ENCODE measurements at regions not wholly inside any gene's neighbourhood (a gene's known extent, or its start where the extent isn't known, plus 50 kb on each side); places are given as distances from the start of the nearest gene placed in this dataset.

DNA sequence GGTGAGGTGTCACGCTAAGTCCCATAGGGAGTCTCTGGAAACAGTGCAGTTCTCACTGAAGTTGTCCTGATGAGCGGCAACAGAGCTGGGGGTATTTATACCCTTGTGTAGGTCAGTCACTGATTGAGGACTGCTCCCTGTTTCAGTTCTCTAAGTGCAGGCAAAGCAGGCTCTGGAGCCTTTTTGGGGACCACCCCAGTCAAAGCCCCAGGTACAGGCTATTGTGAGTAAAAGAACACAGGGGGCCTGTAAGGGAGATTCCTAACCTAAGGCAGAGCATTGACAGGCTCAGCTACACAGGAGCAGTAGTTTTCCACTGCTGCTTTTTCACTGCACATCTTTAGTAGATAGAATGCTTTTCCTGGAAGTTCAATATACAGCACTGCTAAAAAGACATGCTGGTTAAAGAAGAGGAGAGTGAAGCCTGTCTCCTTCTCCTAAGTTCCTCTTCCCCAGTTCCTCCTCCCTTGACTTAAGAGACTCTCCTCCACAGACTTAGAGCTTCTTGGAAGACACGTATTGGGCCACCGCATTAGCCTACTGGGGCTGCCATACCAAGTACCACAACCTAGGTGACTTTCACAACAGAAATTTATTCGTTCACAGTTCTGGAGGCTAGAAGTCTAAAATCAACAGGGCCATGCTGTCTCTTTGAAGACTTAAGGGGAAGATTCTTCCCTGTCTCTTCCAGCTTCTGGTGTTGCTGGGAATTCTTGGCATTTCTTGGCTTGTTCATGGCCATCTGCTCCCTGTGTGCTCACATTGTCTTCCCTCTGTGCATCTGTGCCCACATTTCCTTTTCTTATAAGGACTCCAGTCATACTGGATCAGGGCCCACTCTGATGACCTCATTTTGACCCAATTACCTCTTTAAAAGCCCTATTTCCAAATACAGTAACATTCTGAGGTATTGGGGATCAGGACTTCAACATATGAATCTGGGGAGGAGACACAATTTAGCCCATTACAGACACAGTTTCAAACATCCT, 221.0 kb downstream of the ESM1 start:
- DNase-seq (no peak), ATAC-seq (ENCODE audit: low read depth in 2 of 2) (no peak)
- H3K4me1 Mint-ChIP-seq: peaks cover 49 to 65% (median 64%) of the 10 kb centered on the region in 3 donors
- peak overlapping the region in 2 of 6 donors; percentile 56 to 66 for H3K27ac Mint-ChIP-seq
- H3K27me3 Mint-ChIP-seq: no peaks in the 10 kb centered on the region
- no peaks in the 10 kb centered on the region for H3K36me3 Mint-ChIP-seq
- H3K4me3 Mint-ChIP-seq: peak overlapping the region in 1 of 8 donors; percentile 21
- H3K9me3 Mint-ChIP-seq: peaks cover 0 to 2% (median 0%) of the 10 kb centered on the region in 7 donors

DNA sequence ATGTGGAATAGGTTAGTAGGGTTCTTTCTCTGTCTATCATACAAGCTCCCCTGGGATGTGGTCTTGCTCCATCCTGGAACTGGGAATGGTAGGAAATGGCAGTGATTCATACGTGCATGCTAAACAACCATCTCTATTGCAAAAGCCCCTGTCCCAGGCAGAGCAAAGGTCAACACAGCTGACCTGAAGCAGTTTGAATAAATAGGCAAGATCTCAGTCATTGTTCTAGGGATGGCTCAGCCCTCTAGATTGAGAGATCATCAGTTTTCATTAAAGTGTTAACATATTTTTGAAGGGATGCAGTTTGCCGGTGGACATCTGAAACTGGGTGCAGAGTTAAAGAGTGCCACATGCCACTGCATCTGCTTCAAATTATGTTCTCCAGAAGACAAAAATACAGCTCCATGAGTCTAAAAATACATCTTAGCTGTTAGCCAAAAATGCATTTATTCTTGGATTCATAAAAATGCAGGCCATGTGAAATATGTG, 224.1 kb downstream of the ESM1 start:
- DNase-seq: no peak
- no peak overlapping the region for H3K4me3 Mint-ChIP-seq
- no peaks in the 10 kb centered on the region for H3K36me3 Mint-ChIP-seq
- no peaks in the 10 kb centered on the region for H3K27me3 Mint-ChIP-seq
- no peak for ATAC-seq (ENCODE audit: low read depth in 2 of 2)
- no peak overlapping the region for H3K27ac Mint-ChIP-seq
- no peaks in the 10 kb centered on the region for H3K9me3 Mint-ChIP-seq
- H3K4me1 Mint-ChIP-seq: peaks cover 46 to 60% (median 54%) of the 10 kb centered on the region in 3 donors

DNA sequence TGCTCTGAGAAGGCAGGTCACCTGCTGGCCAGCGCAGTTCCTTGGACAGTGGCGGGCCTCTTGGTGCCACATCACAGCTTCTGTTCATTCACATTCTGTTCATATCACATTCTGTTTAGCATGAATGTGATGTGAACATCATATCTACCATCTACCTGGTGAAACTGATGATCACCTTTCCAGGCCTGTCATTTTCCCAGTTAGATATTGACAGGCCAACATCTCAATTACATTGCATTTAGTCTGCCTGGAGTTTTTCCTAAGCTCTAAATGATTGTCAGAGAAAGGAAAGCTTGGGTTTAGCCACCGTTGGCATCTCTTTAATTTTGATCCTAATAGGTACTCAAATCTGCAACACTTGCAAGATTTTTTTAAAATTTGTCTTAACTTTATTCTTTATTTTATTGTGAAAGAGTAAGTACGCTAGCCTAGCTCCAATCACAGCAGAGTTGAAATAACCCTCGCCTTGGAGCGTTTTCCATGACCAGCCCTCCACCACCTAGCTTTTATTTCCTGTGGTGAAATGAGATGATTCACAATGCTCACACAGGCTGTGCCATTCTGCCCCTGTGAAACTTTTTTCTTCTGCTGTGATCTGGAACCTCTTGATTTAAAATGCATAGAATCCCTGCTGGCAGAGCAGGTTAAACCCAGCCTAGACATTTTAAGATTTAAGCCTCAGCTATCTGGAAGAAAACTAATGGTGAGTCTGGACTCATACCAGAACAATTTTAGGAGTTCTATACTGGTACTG, 225.0 kb downstream of the ESM1 start:
- no peaks in the 10 kb centered on the region for H3K27me3 Mint-ChIP-seq
- peak overlapping the region in 1 of 8 donors; percentile 66 for H3K4me3 Mint-ChIP-seq
- peak overlapping the region in 1 of 6 donors; percentile 61 for H3K27ac Mint-ChIP-seq
- ATAC-seq (ENCODE audit: low read depth in 2 of 2) (no peak), DNase-seq (no peak)
- H3K4me1 Mint-ChIP-seq: peaks cover 49 to 63% (median 56%) of the 10 kb centered on the region in 3 donors
- peaks cover 0 to 5% (median 0%) of the 10 kb centered on the region in 7 donors for H3K9me3 Mint-ChIP-seq
- no peaks in the 10 kb centered on the region for H3K36me3 Mint-ChIP-seq

DNA sequence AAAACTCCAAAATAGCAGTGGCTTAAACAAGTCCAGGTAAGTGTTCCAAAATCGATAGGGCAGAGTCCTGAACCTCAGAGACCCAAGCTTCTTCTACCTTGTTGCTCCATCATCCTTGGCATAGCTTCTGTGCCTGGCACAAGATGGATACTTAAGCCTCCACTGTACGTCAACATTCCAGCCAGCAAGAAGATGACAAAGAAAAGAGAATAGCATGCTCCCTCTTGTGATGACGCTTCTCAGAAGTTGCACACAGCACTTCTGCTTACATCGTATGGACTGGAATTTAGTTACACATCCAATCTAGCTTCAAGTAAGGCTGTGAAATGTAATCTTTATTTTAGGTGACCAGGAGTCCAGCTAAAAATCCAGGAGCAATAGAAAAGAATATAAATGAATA, 227.4 kb downstream of the ESM1 start:
- ATAC-seq (ENCODE audit: low read depth in 2 of 2): no peak

DNA sequence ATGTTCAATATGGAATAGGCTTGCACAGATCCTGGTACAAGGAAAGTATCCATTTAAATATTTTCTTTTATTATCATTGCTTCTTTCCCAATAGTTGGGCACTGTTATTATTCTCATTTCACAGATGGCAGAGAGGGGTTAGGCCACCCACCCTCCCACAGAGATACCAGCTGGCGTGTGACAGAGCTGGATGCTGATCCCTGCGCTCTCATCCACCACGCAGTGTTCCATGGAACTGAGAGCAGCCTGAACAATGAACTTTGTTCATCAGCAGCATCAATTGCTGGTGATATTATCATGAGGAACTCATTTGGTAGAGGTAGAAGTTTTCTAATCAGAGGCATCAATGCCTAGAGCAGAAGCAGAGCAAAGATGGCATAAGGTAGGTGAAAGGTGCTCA, 227.9 kb downstream of the ESM1 start:
- Mint-ChIP-seq H3K27me3 (no peaks in the 10 kb centered on the region), H3K9me3 (peaks cover 0 to 5% (median 0%) of the 10 kb centered on the region in 7 donors), H3K4me1 (peaks cover 58 to 67% (median 59%) of the 10 kb centered on the region in 3 donors), H3K36me3 (no peaks in the 10 kb centered on the region), H3K27ac (peak overlapping the region in 1 of 6 donors; percentile 82), H3K4me3 (peak overlapping the region in 1 of 8 donors; percentile 78)
- ATAC-seq (ENCODE audit: low read depth in 2 of 2) (no peak), DNase-seq (no peak)

More for the DNA sequence above, 227.4 kb downstream of the ESM1 start:
- peak overlapping the region in 1 of 8 donors; percentile 7 for H3K4me3 Mint-ChIP-seq
- peaks cover 0 to 5% (median 0%) of the 10 kb centered on the region in 7 donors for H3K9me3 Mint-ChIP-seq
- H3K27ac Mint-ChIP-seq: no peak overlapping the region
- DNase-seq: no peak
- no peaks in the 10 kb centered on the region for H3K36me3 Mint-ChIP-seq
- no peaks in the 10 kb centered on the region for H3K27me3 Mint-ChIP-seq
- peaks cover 53 to 65% (median 59%) of the 10 kb centered on the region in 3 donors for H3K4me1 Mint-ChIP-seq

DNA sequence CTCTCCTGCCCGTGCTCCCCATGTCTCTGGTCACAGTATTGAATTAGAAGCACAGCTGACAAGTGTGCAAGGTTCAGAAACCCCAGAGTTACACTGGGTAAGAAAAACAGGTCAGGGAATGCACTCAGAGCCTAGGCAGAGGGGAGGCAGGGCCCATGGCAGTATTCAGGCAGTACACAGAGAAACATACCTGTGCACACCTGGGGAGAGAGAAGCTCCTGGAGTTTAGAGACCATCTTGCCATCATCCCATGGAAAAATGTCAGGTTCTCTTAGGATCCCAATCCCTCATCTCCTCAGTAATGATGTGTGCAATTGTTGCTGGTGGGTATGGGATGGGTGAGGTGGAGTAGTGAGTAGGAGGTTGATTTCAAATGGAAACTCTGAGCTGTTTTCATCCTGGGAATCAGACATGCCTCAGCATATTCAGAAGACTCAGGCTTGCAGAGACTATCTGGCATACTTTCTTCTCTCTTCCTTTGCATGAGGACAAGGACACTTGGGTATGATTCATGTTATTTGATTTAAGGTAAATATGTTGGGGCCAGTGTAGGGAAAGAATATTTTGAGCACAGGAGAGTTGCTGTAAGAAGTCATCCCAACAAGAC, 228.5 kb downstream of the ESM1 start:
- Mint-ChIP-seq H3K27me3 (no peaks in the 10 kb centered on the region), H3K4me1 (peaks cover 58 to 69% (median 61%) of the 10 kb centered on the region in 3 donors), H3K4me3 (peak overlapping the region in 6 of 8 donors; percentile 61 to 84 (median 80)), H3K36me3 (no peaks in the 10 kb centered on the region), H3K27ac (peak overlapping the region in 4 of 6 donors; percentile 53 to 86 (median 78)), H3K9me3 (peaks cover 0 to 5% (median 0%) of the 10 kb centered on the region in 7 donors)
- ATAC-seq (ENCODE audit: low read depth in 2 of 2) (no peak), DNase-seq (no peak)

DNA sequence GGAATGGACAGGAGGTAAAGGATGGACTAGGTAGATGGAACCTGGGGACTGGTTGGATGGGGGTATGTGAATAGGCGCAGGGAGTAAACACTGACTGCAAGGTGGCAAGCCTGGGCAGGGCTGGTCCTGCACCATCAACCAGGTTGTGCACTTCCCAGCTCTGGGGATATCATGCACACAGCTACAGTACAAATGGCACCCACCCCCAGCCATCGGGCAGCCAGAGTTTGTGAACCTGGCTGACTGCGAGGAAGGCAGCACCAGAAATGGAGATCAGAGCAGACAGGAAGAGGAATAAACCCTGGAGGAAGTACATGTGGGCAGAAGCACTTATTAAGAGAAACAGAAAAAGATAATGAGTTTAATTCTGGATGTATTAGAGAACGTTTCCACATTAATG, 229.1 kb downstream of the ESM1 start:
- Mint-ChIP-seq H3K27me3 (no peaks in the 10 kb centered on the region), H3K36me3 (no peaks in the 10 kb centered on the region), H3K9me3 (peaks cover 0 to 5% (median 0%) of the 10 kb centered on the region in 7 donors), H3K4me1 (peaks cover 60 to 73% (median 63%) of the 10 kb centered on the region in 3 donors), H3K4me3 (peak overlapping the region in 7 of 8 donors; percentile 24 to 84 (median 78)), H3K27ac (peak overlapping the region; percentile 53 to 94 (median 74))
- no peak for ATAC-seq (ENCODE audit: low read depth in 2 of 2)
- no peak for DNase-seq

DNA sequence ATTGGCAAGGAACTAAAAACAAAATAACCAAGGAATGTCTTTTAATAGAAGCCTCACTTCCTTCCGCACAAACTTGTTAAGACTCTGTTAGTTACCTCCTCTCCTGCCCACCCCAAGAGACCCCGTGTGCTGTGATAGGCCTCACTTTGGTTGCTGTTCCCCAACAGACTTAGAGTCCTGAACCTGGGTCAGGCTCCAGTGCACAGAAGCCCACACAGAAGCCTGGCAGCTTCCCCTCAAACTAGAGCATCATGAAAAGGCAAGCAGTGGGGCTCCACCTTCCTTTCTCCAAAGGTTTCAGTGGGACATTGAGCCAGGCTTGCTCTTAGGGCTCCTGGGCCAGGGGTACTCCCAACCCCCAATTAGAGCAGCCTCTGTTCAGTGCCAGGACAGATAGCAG, 230.5 kb downstream of the ESM1 start:
- H3K27me3 Mint-ChIP-seq: no peaks in the 10 kb centered on the region
- ATAC-seq (ENCODE audit: low read depth in 2 of 2) (peak; percentile 82 to 85), DNase-seq (peak; percentile 46)
- peaks cover 60 to 75% (median 67%) of the 10 kb centered on the region in 3 donors for H3K4me1 Mint-ChIP-seq
- no peaks in the 10 kb centered on the region for H3K36me3 Mint-ChIP-seq
- H3K9me3 Mint-ChIP-seq: peaks cover 0 to 5% (median 0%) of the 10 kb centered on the region in 7 donors
- H3K27ac Mint-ChIP-seq: peak overlapping the region; percentile 74 to 98 (median 93)
- peak overlapping the region; percentile 51 to 88 (median 76) for H3K4me3 Mint-ChIP-seq

DNA sequence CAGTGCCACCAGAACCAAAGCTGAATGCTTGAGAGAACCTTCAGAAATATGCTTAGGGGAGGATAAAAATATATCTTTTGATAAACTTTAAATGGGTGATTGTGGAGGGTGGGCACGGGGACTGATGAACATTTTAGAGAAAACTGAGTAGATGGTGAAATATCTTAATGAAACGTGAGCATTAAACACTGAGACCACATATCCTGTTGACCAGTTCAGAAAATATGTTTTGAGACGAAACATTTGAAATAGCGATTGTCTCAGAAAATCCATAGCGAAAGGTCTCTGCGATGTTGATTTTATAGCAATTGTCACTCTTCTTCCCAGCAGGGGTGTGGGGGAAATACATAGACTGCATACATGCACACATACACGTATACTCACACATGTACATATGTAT, 231.0 kb downstream of the ESM1 start:
- Mint-ChIP-seq H3K27ac (peak overlapping the region; percentile 74 to 98 (median 93)), H3K36me3 (no peaks in the 10 kb centered on the region), H3K4me1 (peaks cover 59 to 75% (median 65%) of the 10 kb centered on the region in 3 donors), H3K4me3 (peak overlapping the region; percentile 51 to 88 (median 76)), H3K9me3 (peaks cover 0 to 5% (median 0%) of the 10 kb centered on the region in 7 donors), H3K27me3 (no peaks in the 10 kb centered on the region)
- DNase-seq (no peak), ATAC-seq (ENCODE audit: low read depth in 2 of 2) (peak; percentile 13 to 35)

DNA sequence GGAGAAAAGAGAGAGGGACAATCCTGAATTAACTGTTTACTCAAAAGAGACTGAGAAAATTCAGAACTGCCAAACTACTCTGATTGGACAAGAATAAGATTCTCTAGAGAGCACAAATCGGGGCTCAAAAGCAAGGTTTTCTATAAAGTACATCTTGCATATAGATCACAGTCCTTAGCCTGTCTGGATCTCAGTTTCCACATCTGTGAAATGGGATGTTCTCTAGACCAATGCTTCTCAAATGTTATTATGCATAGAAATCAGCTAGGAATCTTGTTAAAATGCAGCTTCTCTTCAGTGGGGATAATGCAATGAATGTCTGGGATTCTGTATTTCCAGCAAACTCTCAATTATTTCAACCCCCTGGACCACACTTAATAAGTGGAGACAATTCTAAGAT, 231.6 kb downstream of the ESM1 start:
- H3K9me3 Mint-ChIP-seq: peaks cover 0 to 5% (median 0%) of the 10 kb centered on the region in 7 donors
- H3K27ac Mint-ChIP-seq: peak overlapping the region in 5 of 6 donors; percentile 74 to 97 (median 92)
- peak overlapping the region in 7 of 8 donors; percentile 51 to 92 (median 82) for H3K4me3 Mint-ChIP-seq
- no peaks in the 10 kb centered on the region for H3K27me3 Mint-ChIP-seq
- H3K36me3 Mint-ChIP-seq: no peaks in the 10 kb centered on the region
- DNase-seq: no peak
- peaks cover 55 to 73% (median 59%) of the 10 kb centered on the region in 3 donors for H3K4me1 Mint-ChIP-seq
- no peak for ATAC-seq (ENCODE audit: low read depth in 2 of 2)

DNA sequence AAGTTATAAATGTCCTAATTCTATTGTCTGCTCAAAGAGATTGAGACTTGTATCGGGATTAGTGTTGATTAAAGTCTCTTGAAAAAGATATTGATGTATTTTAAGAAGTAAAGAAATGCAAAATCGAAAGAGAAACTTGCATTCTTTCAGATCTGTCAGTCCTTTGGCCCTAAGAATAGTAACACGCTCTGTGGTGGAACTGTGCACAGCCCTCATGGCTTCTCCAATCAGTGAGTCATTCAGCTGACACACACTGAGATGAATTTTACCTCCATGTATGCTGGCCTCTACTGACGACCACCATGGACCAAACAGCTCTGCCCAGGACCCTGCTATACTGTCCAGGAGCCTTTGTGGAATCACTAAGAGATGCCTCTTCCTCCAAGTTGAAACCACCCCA, 232.4 kb downstream of the ESM1 start:
- peaks cover 53 to 69% (median 59%) of the 10 kb centered on the region in 3 donors for H3K4me1 Mint-ChIP-seq

DNA sequence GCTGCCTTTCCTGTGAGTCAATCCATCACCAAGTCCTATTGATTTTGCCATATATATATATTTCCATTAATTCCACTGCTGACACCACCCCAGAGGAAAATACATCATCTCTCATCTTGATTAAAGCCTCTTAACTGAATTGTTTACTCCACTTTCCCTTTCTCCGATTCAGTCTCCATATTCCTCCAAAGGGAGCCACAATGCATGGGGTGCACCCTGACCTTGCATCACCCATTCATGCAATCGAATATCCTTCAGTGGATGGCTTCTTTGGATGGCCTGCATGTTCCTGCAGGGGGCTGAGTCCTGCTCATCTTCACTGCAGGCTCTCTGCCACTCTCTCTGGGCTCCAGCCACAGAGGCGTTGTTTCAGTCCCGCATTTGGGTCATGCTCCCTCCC, 231.0 kb downstream of the SNX18 start:
- DNase-seq: no peak
- no peak overlapping the region for H3K27ac Mint-ChIP-seq
- no peak for ATAC-seq (ENCODE audit: low read depth in 2 of 2)
- peaks cover 13 to 47% (median 32%) of the 10 kb centered on the region in 3 donors for H3K4me1 Mint-ChIP-seq
- H3K27me3 Mint-ChIP-seq: no peaks in the 10 kb centered on the region
- peaks cover 0 to 5% (median 0%) of the 10 kb centered on the region in 7 donors for H3K9me3 Mint-ChIP-seq
- no peak overlapping the region for H3K4me3 Mint-ChIP-seq
- H3K36me3 Mint-ChIP-seq: no peaks in the 10 kb centered on the region

More for the DNA sequence above, 232.4 kb downstream of the ESM1 start:
- Mint-ChIP-seq H3K27me3 (no peaks in the 10 kb centered on the region), H3K4me3 (peak overlapping the region; percentile 40 to 92 (median 84)), H3K36me3 (no peaks in the 10 kb centered on the region), H3K27ac (peak overlapping the region; percentile 74 to 93 (median 90)), H3K9me3 (peaks cover 0 to 5% (median 0%) of the 10 kb centered on the region in 7 donors)
- DNase-seq (peak; percentile 39), ATAC-seq (ENCODE audit: low read depth in 2 of 2) (peak; percentile 80 to 81)
